GM23338 (cell line): ENCODE measurements at regions not wholly inside any gene's neighbourhood (a gene's known extent, or its start where the extent isn't known, plus 50 kb on each side); places are given as distances from the start of the nearest gene placed in this dataset.

Experiments
- ATAC-seq: fragments of 200-7000 bp; cut with Tn5 transposase; 3 replicates; pipeline ENCODE4 v1.9.1; 2020
- DNase-seq: peaks from one replicate; pipeline ENCODE4 v3.0.0-alpha.2; 2015; ENCODE audit warnings: low spot score
- H2AFZ ChIP-seq: fragments of 200-600 bp; sonication (generic); 2 replicates; pipeline ENCODE4 v1.8.0; 2016; ENCODE audit warnings: antibody characterized with exemption, mild to moderate bottlenecking, moderate library complexity
- H3F3A ChIP-seq: fragments of 200-600 bp; sonication (generic); replicated peaks from 2 replicates; pipeline ENCODE4 v1.8.0; 2017; ENCODE audit warnings: antibody characterized with exemption, mixed run types, low read depth
- H3K27ac ChIP-seq: fragments of 200-600 bp; sonication (generic); 2 replicates; pipeline ENCODE4 v1.6.1; 2016; ENCODE audit warnings: low read depth
- H3K27me3 ChIP-seq: fragments of 200-600 bp; sonication (generic); 2 replicates; pipeline ENCODE4 v1.8.0; 2016; ENCODE audit warnings: mild to moderate bottlenecking, mixed run types, moderate library complexity; ENCODE audit not compliant: insufficient read depth
- H3K36me3 ChIP-seq: fragments of 200-600 bp; sonication (generic); 2 replicates; pipeline ENCODE4 v1.8.0; 2016; ENCODE audit warnings: mild to moderate bottlenecking; ENCODE audit not compliant: insufficient read depth
- H3K4me1 ChIP-seq: fragments of 200-600 bp; sonication (generic); 2 replicates; pipeline ENCODE4 v1.8.0; 2016; ENCODE audit warnings: mild to moderate bottlenecking, moderate library complexity; ENCODE audit not compliant: insufficient read depth
- H3K4me2 ChIP-seq: fragments of 200-600 bp; sonication (generic); 2 replicates; pipeline ENCODE4 v1.7.1; 2017; ENCODE audit warnings: mixed run types
- H3K4me3 ChIP-seq: fragments of 200-600 bp; sonication (generic); 2 replicates; pipeline ENCODE4 v1.6.1; 2016; ENCODE audit warnings: mixed run types
- H3K79me2 ChIP-seq: fragments of 200-600 bp; sonication (generic); replicated peaks from 2 replicates; pipeline ENCODE4 v1.8.0; 2017; ENCODE audit warnings: mild to moderate bottlenecking; ENCODE audit not compliant: insufficient read depth
- H3K9me2 ChIP-seq: fragments of 200-600 bp; sonication (generic); 2 replicates; pipeline ENCODE4 v1.8.0; 2017; ENCODE audit not compliant: insufficient read depth
- H4K20me1 ChIP-seq: fragments of 200-600 bp; sonication (generic); replicated peaks from 2 replicates; pipeline ENCODE4 v1.8.0; 2017; ENCODE audit warnings: mild to moderate bottlenecking; ENCODE audit not compliant: insufficient read depth
- H3K27ac Mint-ChIP-seq: 2 replicates; pipeline ENCODE4 v1.8.0; 2020; ENCODE audit warnings: inconsistent platforms, mild to moderate bottlenecking, moderate library complexity, mixed read lengths
- H3K27me3 Mint-ChIP-seq: 3 replicates; pipeline ENCODE4 v1.8.0; 2022; ENCODE audit warnings: low read depth, mild to moderate bottlenecking, moderate library complexity, mixed read lengths, inconsistent platforms; ENCODE audit not compliant: insufficient read depth, poor library complexity
- H3K36me3 Mint-ChIP-seq: 3 replicates; pipeline ENCODE4 v1.8.0; 2021; ENCODE audit warnings: low read depth, mild to moderate bottlenecking, inconsistent platforms, moderate library complexity, mixed read lengths
- H3K4me1 Mint-ChIP-seq: 3 replicates; pipeline ENCODE4 v1.8.0; 2020; ENCODE audit warnings: mild to moderate bottlenecking, inconsistent platforms, mixed read lengths
- H3K4me3 Mint-ChIP-seq: 3 replicates; pipeline ENCODE4 v1.8.0; 2021; ENCODE audit warnings: moderate library complexity, mild to moderate bottlenecking, inconsistent platforms, mixed read lengths
- H3K9me3 Mint-ChIP-seq: 3 replicates; pipeline ENCODE4 v1.8.0; 2020; ENCODE audit warnings: moderate library complexity, mild to moderate bottlenecking, inconsistent platforms, mixed read lengths
- CTCF ChIP-seq, 2 experiments: fragments of 200-600 bp in 1 of 2; sonication (generic) in 1 of 2; conservative IDR thresholded peaks; 2 replicates each; pipeline versions ENCODE4 v1.5.1 to v1.6.1; 2016 to 2017; ENCODE audit warnings: antibody characterized with exemption in 2 of 2, low read depth in 2 of 2, mild to moderate bottlenecking in 2 of 2, moderate library complexity in 1 of 2
- ETS1 ChIP-seq: IDR thresholded peaks from 2 replicates; pipeline ENCODE4 v1.6.1; 2016; ENCODE audit warnings: antibody characterized with exemption
- JUNB ChIP-seq: IDR thresholded peaks from one replicate; pipeline ENCODE4 v1.6.1; 2016; ENCODE audit warnings: antibody characterized with exemption; ENCODE audit not compliant: unreplicated experiment
- NANOG ChIP-seq: IDR thresholded peaks from 2 replicates; pipeline ENCODE4 v1.6.1; 2016; ENCODE audit warnings: antibody characterized with exemption, borderline replicate concordance
- POLR2AphosphoS5 ChIP-seq: IDR thresholded peaks from 2 replicates; pipeline ENCODE4 v1.6.1; 2016; ENCODE audit warnings: antibody characterized with exemption, low read depth
- STAT1 ChIP-seq: IDR thresholded peaks from one replicate; pipeline ENCODE4 v1.6.1; 2016; ENCODE audit warnings: antibody characterized with exemption; ENCODE audit not compliant: unreplicated experiment
- ZNF462 ChIP-seq: fragments of 250-450 bp; sonication (Bioruptor Pico); IDR thresholded peaks from 2 replicates; pipeline ENCODE4 v1.5.0; 2020; ENCODE audit warnings: mild to moderate bottlenecking, moderate library complexity

DNA sequence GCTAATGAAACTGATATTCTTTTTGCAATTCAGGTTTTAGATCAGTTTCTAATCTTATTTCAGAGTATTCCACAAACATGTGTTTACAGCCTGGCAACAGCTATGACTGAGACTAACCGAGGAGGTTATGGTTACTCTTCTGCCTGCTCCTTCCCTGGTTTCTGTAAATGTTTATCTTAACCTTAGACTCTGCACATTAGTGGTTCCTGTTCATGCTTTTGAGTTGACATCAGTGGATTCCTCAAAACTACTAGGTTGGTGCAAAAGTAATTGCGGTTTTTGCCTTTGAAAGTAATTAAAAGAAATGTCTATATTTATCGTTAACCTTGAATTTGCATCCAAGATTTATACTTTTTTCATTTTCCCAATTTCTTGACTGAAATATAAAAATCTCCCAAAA is 237.0 kb upstream of the TSHZ3 start:
- no peak for ATAC-seq
- H2AFZ ChIP-seq, result no peak overlapping the region
- Mint-ChIP-seq H3K36me3 (peaks cover 11% of the 10 kb centered on the region), H3K27me3 (peaks cover 6% of the 10 kb centered on the region), H3K9me3 (peaks cover 17% of the 10 kb centered on the region), H3K4me1 (peaks cover 20% of the 10 kb centered on the region), H3K4me3 (no peak overlapping the region), H3K27ac (no peak overlapping the region)
- H3K9me2 ChIP-seq, result peaks cover 15% of the 10 kb centered on the region
- no peak for DNase-seq
- H3K79me2 ChIP-seq, result no peaks in the 10 kb centered on the region
- H3K27me3 ChIP-seq, result no peaks in the 10 kb centered on the region
- H4K20me1 ChIP-seq, result no peaks in the 10 kb centered on the region
- H3K4me2 ChIP-seq, result no peak overlapping the region
- no peaks in the 10 kb centered on the region for H3K36me3 ChIP-seq
- no peak overlapping the region for H3K4me3 ChIP-seq
- H3K27ac ChIP-seq, result no peak overlapping the region
- H3F3A ChIP-seq, result no peaks in the 10 kb centered on the region
- peaks cover 11% of the 10 kb centered on the region for H3K4me1 ChIP-seq
- no peak for TF ChIP-seq CTCF (conservative IDR thresholded peaks at IDR 0.05; ENCODE audit: low read depth in 2 of 2)
- no peak for TF ChIP-seq POLR2AphosphoS5
- TF ChIP-seq NANOG, result no peak
- TF ChIP-seq STAT1, result no peak
- no peak for TF ChIP-seq ETS1

DNA sequence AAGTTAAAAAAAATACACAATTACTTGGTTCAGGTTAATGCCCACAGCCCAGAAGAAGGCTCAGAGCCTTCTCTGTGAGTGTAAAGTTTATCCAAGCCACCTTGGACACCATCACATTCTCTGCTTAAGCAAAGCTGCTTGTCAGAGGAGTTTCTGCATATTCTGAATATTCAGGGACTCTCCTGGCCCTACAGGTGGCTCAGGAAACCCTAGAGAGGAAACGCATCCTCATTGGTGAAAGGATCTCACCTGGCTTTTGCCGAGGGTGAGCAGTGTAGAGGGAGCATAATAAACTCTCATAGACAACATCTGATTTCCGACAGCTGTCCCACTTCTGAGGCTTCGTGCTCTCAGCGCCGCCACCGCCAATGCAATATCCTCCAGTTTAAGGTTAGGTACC is 239.9 kb upstream of the TSHZ3 start:
- no peak overlapping the region for H3K4me3 Mint-ChIP-seq
- H3K4me2 ChIP-seq, result no peak overlapping the region
- peaks cover 8% of the 10 kb centered on the region for H3K27me3 Mint-ChIP-seq
- H4K20me1 ChIP-seq, result no peaks in the 10 kb centered on the region
- H3K4me1 ChIP-seq, result peaks cover 11% of the 10 kb centered on the region
- H3K36me3 ChIP-seq, result no peaks in the 10 kb centered on the region
- peaks cover 22% of the 10 kb centered on the region for H3K9me2 ChIP-seq
- TF ChIP-seq JUNB, result no peak
- peak; percentile 75; the same call in 1 of the 2 replicates for TF ChIP-seq ZNF462 (CRISPR knock-in tag)
- peaks cover 14% of the 10 kb centered on the region for H3K36me3 Mint-ChIP-seq
- H2AFZ ChIP-seq, result peak overlapping the region; percentile 25; the same call in 1 of the 2 replicates
- peaks cover 20% of the 10 kb centered on the region for H3K9me3 Mint-ChIP-seq
- H3K4me1 Mint-ChIP-seq, result peaks cover 17% of the 10 kb centered on the region
- no peaks in the 10 kb centered on the region for H3K27me3 ChIP-seq
- no peak overlapping the region for H3K27ac Mint-ChIP-seq
- no peak overlapping the region for H3K27ac ChIP-seq
- H3K4me3 ChIP-seq, result no peak overlapping the region
- H3K79me2 ChIP-seq, result no peaks in the 10 kb centered on the region
- H3F3A ChIP-seq, result no peaks in the 10 kb centered on the region
- ATAC-seq (peak; percentile 60), DNase-seq (peak; percentile 58)
